SKM-1 treated with dmso at 0.1 percent for 144 hours (cell line): ENCODE measurements at regions not wholly inside any gene's neighbourhood (a gene's known extent, or its start where the extent isn't known, plus 50 kb on each side); places are given as distances from the start of the nearest gene placed in this dataset.
"Not testable (repeated sequence)": the region's sequence is repeated elsewhere in the genome, so short reads cannot be mapped to it uniquely, and the experiment has no call there.

Experiments used
- DNase-seq: peaks from one replicate; lab custom pipeline; 2025; ENCODE audit not compliant: unreplicated experiment; lab: John Stamatoyannopoulos, UW

- DNase-seq = no peak
Measured at GRCh38 chr16:17988839-17989238, 347.7 kb downstream of the NPIPA8 start.

DNA sequence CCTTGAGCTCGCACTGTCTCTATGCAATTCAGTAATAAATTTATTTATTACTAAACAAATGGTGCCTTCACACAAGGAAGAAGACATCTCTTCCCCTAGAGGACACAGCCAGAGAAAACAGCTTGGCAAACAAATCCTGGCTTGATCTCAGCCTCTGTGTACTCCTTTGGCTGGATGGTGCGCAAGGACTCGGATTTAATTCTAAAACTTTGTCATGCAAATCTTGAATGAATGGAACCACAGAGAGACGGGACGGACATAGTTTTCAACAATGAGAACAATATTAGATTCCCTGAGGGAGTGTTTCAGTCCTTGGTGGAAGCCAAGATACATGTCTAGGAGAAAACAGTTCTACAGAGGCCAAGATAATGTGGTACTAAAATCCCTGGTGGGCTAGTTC, 349.5 kb downstream of the NPIPA8 start:
- no peak for DNase-seq

DNA sequence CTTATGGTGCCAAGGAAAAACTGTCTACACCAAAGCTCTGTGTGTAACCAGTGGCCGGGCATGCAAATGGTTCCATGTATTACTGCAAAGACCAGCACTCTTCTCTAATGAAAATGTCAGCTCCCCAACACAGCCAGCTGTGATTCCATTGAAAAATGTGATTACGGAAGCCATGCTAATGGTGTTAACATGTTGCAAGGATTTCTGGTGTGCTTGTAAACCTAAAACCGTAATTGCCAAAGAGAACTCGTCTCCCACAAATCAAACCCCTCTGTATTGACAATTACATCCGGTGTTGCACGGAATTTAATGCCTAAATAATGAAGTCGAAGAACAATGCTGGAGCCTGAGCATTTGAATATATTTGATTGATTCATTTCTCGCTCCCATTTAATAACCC, 351.7 kb downstream of the NPIPA8 start:
- DNase-seq = no peak

GRCh38 chr16:17983847-17984639, 352.5 kb downstream of the NPIPA8 start:
- DNase-seq = no peak

DNA sequence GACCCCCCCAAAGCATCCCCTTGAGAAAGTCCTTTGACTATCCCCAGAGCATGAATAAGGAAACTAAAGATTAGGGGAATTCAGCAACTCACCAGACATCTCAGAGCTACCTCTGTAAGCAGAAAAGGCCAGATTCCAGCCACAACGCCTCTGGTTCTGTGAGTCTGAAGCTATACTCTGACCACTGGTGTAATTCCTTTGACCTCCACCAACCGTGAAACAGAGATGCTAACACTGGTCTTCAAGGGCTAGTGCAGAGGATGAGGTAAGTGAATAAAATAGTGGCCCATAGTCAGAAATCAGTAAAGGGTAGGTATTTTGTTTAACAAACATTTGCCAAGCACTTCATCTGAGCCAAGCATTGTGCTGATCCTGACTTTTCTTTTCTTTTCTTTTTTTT, 353.4 kb downstream of the NPIPA8 start:
- DNase-seq = no peak

DNA sequence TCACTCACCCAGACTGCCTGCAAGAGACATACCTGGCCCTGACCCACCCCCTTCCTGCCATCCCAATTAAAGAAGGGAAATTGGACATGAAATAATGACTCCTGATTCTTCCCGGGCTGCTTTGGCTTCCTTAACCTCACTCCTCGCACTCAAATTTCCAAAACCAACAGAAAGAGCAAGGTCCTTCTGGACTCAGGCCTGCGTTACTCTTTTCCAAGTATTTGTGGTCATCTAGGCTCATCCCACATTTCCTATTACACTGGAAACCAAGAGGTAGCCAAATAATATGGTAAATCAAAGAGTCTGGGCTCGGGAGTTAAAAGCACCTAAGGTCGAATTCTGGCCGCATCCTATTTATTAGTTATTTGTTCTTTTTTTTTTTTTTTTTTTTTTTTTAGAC, 359.3 kb downstream of the NPIPA8 start:
- no peak for DNase-seq

GRCh38 chr16:17972460-17972943, 364.0 kb downstream of the NPIPA8 start:
- no peak for DNase-seq

DNA sequence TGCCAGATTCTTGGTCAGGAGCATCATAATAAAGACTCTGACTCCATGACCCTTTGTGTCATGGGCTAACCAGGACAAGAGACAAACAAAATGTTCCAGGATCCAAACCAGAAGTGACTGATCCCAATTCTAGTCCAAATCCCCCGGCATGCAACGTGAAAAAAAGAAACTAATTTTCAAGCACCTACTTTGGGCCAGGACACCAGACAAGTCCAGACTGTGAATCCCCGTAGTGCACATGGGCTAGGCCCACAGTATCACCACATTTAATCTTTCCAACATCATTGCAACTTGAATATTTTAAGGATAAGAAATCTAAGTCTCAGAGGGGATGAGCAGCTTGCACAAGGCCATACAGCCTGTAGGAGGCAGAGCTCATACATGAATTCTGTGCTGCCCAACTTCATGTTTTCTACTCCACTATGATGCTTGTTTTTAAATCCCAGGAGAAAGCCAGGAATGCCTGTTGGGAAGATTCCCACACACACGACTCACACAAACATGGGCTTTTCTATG, 365.7 kb downstream of the NPIPA8 start:
- DNase-seq = no peak

DNA sequence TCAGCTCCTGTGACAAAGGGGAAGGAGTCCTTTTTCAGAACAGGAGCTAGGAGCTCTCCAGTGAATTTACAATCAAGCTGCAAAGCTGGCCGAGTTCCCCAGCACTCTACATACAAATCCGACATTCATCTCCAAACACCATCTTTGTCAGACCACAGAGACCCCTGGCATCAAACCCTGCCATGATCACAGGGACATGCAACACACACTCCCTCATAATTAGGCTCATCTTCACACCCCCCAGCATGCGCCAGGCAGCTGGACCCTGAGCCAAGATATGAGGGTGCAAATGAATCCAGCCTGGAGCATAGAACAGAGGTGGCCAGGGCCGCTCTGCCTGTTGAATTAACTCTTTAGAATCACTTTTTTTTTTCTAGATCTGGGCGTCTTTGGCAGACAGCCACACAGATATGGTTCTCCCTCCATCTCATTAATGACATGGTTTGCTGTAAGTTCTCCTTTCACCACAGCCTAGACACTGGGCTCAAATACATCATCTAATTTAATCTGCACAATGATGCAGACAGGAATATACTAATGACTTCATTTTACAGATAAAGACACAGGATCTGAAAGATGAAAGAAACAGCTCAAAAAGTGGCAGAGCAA, 366.3 kb downstream of the NPIPA8 start:
- no peak for DNase-seq

DNA sequence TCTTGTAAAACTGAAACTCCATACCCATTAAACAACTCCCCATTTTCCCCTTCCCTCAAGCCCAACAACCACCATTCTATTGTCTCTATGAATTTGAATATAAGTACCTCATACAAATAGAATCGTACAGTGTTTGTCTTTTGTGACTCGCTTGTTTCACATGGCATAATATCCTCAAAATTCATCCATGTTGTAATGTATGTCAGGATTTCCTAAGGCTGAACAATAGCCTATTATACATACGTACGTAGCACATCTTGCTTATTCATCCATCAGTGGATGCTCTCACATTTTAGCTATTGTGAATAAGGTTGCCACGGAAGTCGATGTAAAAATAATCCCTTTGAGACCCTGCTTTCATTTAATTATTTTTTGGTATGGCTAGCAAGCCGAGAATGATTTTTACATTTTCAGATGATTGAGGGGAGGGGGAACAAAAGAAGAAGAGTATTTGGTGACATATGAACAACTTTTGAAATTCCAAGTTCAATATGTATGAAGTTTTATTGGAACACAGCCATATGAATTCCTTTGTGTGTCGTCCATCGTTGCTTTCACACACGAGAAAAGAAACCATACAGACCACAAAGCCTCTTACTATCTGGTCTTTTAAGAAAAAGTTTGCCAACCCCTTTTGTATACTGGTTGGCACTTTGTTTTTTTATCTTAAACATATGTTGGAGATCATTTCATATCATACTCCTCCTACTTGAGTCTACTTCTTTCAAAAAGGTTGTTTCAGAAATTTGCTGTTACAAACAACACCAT, 371.2 kb downstream of the NPIPA8 start:
- no peak for DNase-seq

- no peak for DNase-seq
Measured at GRCh38 chr16:17964196-17964595, 372.3 kb downstream of the NPIPA8 start.

GRCh38 chr16:17963185-17963836, 373.2 kb downstream of the NPIPA8 start:
- DNase-seq = no peak

DNA sequence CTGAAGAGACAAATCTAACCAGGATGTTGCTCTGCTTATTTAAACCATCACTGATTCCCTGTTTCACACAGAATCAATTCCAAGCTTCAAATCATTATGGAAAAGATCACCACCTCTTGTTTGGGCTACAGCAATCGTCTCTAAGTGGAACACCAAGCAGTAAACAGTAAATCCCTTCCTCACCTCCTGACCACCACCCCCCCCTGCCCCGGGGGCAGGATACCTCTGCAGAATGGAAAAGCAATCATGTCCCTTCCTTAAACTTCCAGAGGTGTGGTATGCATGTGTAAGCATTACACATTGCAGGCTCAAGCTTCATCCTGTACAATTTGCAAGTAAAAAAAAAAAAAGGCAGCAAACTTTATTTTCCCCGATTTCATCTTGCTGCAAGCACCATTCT, 373.8 kb downstream of the NPIPA8 start:
- no peak for DNase-seq

GRCh38 chr16:17961822-17962221, 374.7 kb downstream of the NPIPA8 start:
- not testable (repeated sequence) for DNase-seq

DNA sequence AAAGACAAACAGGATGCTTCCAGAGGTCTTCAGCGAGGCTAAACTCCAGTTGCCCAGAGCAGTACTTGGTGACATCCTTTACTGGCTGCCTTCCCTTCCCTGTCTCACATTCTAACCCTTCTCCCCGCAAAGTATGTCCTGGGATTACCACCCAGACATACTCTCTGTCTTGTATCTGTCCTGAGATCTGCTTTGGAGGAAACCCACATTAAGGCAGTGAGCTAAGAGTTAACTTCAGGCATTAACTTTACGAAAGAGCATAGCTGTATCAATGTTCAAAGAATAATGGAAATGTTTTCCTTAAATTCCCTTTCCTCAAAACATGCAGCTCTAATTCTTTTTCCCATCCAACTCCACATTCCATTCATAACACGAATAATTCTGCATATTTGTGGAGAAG, 385.2 kb downstream of the NPIPA8 start:
- DNase-seq = no peak

- DNase-seq = no peak
Measured at GRCh38 chr16:17949982-17950250, 386.6 kb downstream of the NPIPA8 start.

DNA sequence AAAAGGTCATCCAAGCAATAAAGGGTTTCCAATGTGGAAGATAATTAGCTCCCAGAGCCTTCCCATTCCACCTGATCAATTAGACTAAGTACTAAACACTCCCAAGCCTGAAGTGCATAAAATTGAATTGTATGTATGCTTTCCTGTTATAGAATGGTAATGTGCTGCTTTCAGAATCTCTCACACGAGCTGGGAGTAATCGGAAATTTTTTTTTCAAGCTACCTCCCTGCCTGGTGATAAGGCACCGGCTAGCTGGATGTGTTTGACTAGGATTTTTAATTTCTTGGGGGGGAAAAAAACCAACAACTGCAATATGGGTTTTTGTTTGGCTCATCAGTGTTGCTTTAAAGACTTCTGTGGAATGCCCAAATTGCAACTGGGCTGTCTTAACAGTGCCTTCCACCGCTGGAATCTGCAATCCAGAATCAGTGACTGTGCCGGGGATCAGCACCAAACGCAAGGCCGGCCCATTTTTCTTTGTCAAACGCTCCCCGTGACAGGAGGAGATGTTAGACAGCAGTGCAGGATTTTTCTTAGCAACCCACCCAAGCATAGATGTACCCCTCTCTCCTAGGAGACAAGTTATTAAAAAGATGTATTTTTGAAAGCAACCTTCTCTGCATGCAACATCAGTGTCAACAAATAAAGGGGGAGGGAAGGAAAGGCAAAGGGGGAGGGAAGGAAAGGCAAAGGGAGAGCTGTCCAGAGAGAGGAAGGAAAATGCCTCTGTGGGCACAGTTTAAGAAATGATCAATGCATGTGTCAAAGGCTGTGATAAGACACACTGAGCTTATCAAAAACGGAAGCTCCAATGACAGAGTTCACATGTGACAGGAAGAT, 387.2 kb downstream of the NPIPA8 start:
- DNase-seq = no peak

DNA sequence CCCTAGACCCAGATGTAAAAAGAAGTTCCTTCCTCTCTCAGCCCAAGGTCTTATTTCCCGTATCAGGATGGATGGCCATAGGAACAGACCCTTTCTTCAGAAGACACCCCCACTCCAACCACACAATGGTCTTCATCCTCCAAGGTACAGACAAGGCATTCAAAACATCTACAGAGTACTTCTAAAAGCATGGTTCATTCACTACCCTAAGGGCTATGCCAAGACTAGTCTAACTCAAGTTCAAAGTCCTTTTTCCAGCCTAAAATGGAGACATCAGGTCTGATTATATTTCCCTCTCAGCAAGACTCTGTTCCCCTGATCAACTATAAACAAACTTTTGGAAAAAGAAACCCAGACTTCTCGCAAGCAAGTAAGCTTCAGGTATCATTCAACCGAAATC, 388.9 kb downstream of the NPIPA8 start:
- DNase-seq = no peak

- no peak for DNase-seq
Measured at GRCh38 chr16:17947165-17947564, 389.4 kb downstream of the NPIPA8 start.

DNA sequence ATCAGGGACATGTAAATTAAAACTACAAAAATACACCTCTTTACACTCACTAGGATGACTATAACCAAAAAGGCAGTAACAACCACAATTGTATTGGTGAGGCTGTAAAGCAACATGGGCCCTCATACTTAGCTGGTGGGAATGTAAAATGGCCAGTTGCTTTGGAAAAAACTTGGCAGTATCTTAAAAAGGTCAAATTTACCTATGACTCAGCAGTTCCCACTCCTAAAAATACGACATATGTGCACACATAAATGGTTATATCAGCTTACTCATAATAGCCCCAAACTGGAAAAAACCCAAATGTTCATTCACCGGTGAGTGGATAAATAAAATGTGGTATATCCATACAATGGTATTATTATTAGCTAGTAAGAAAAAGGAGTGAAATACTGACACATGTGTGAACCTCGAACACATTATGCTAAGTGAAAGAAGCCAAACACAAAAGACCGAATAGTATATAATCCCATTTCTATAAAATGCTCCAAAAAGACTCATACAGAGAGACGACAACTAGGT, 391.4 kb downstream of the NPIPA8 start:
- no peak for DNase-seq
